ENCODE measurements at regions not wholly inside any gene's neighbourhood (a gene's known extent, or its start where the extent isn't known, plus 50 kb on each side); places are given as distances from the start of the nearest gene placed in this dataset.

GRCh38 chr11:97290464-97291041 is 900.7 kb downstream of the JRKL start:
- Mint-ChIP-seq H3K36me3 (ENCODE audit: low read depth, unreplicated experiment) (no peaks in the 10 kb centered on the region), H3K4me1 (ENCODE audit: unreplicated experiment) (no peaks in the 10 kb centered on the region), H3K9me3 (ENCODE audit: unreplicated experiment) (no peaks in the 10 kb centered on the region), H3K4me3 (ENCODE audit: unreplicated experiment) (no peak overlapping the region), H3K27ac (ENCODE audit: unreplicated experiment) (no peak overlapping the region), H3K27me3 (ENCODE audit: unreplicated experiment) (no peaks in the 10 kb centered on the region)
- no peak for DNase-seq (ENCODE audit: low spot score)
- no peak for TF ChIP-seq CTCF (IDR thresholded peaks at IDR 0.05; ENCODE audit: unreplicated experiment)

GRCh38 chr11:97296301-97296700 is 906.5 kb downstream of the JRKL start:
- no peak for TF ChIP-seq CTCF (IDR thresholded peaks at IDR 0.05; ENCODE audit: unreplicated experiment)
- Mint-ChIP-seq H3K4me1 (ENCODE audit: unreplicated experiment) (no peaks in the 10 kb centered on the region), H3K4me3 (ENCODE audit: unreplicated experiment) (no peak overlapping the region), H3K36me3 (ENCODE audit: low read depth, unreplicated experiment) (no peaks in the 10 kb centered on the region), H3K9me3 (ENCODE audit: unreplicated experiment) (no peaks in the 10 kb centered on the region), H3K27ac (ENCODE audit: unreplicated experiment) (no peak overlapping the region), H3K27me3 (ENCODE audit: unreplicated experiment) (no peaks in the 10 kb centered on the region)
- no peak for DNase-seq (ENCODE audit: low spot score)

GRCh38 chr11:97309291-97309690 is 919.5 kb downstream of the JRKL start:
- Mint-ChIP-seq H3K4me1 (ENCODE audit: unreplicated experiment) (no peaks in the 10 kb centered on the region), H3K27ac (ENCODE audit: unreplicated experiment) (no peak overlapping the region), H3K27me3 (ENCODE audit: unreplicated experiment) (no peaks in the 10 kb centered on the region), H3K4me3 (ENCODE audit: unreplicated experiment) (no peak overlapping the region), H3K9me3 (ENCODE audit: unreplicated experiment) (no peaks in the 10 kb centered on the region), H3K36me3 (ENCODE audit: low read depth, unreplicated experiment) (no peaks in the 10 kb centered on the region)
- no peak for DNase-seq (ENCODE audit: low spot score)
- no peak for TF ChIP-seq CTCF (IDR thresholded peaks at IDR 0.05; ENCODE audit: unreplicated experiment)

- no peak for TF ChIP-seq CTCF (IDR thresholded peaks at IDR 0.05; ENCODE audit: unreplicated experiment)
- DNase-seq (ENCODE audit: low spot score), result no peak
- no peaks in the 10 kb centered on the region for H3K36me3 Mint-ChIP-seq (ENCODE audit: low read depth, unreplicated experiment)
- no peak overlapping the region for H3K27ac Mint-ChIP-seq (ENCODE audit: unreplicated experiment)
- H3K27me3 Mint-ChIP-seq (ENCODE audit: unreplicated experiment), result no peaks in the 10 kb centered on the region
- no peaks in the 10 kb centered on the region for H3K4me1 Mint-ChIP-seq (ENCODE audit: unreplicated experiment)
- H3K9me3 Mint-ChIP-seq (ENCODE audit: unreplicated experiment), result no peaks in the 10 kb centered on the region
- H3K4me3 Mint-ChIP-seq (ENCODE audit: unreplicated experiment), result no peak overlapping the region
These were observed 935.9 kb downstream of the JRKL start for GRCh38 chr11:97325693-97326092.

GRCh38 chr11:97332271-97332670 is 942.5 kb downstream of the JRKL start:
- Mint-ChIP-seq H3K9me3 (ENCODE audit: unreplicated experiment) (no peaks in the 10 kb centered on the region), H3K36me3 (ENCODE audit: low read depth, unreplicated experiment) (no peaks in the 10 kb centered on the region), H3K27ac (ENCODE audit: unreplicated experiment) (no peak overlapping the region), H3K27me3 (ENCODE audit: unreplicated experiment) (no peaks in the 10 kb centered on the region), H3K4me3 (ENCODE audit: unreplicated experiment) (no peak overlapping the region), H3K4me1 (ENCODE audit: unreplicated experiment) (no peaks in the 10 kb centered on the region)
- no peak for DNase-seq (ENCODE audit: low spot score)
- TF ChIP-seq CTCF (IDR thresholded peaks at IDR 0.05; ENCODE audit: unreplicated experiment), result no peak
